ENCODE measurements at regions not wholly inside any gene's neighbourhood (a gene's known extent, or its start where the extent isn't known, plus 50 kb on each side); places are given as distances from the start of the nearest gene placed in this dataset.

GRCh38 chr19:29372921-29373797 lies 152.6 kb upstream of the VSTM2B start:
- DNase-seq = no peak

GRCh38 chr19:29375429-29376119 lies 150.2 kb upstream of the VSTM2B start:
- no peak for DNase-seq

GRCh38 chr19:29376855-29377354 lies 148.9 kb upstream of the VSTM2B start:
- DNase-seq = no peak

- DNase-seq = no peak
These were observed 147.7 kb upstream of the VSTM2B start for GRCh38 chr19:29378126-29378525.

GRCh38 chr19:29378543-29379080 lies 147.2 kb upstream of the VSTM2B start:
- DNase-seq = no peak

GRCh38 chr19:29379257-29380021 lies 146.4 kb upstream of the VSTM2B start:
- DNase-seq = no peak

- no peak for DNase-seq
These were observed 145.2 kb upstream of the VSTM2B start for GRCh38 chr19:29380581-29380980.

GRCh38 chr19:29381353-29382203 lies 144.2 kb upstream of the VSTM2B start:
- no peak for DNase-seq

GRCh38 chr19:29383696-29384095 lies 142.1 kb upstream of the VSTM2B start:
- no peak for DNase-seq

- no peak for DNase-seq
These were observed 141.1 kb upstream of the VSTM2B start for GRCh38 chr19:29384656-29385055.

- DNase-seq = no peak
These were observed 140.5 kb upstream of the VSTM2B start for GRCh38 chr19:29385191-29385795.

GRCh38 chr19:29386970-29387369 lies 138.8 kb upstream of the VSTM2B start:
- DNase-seq = no peak

- DNase-seq = no peak
These were observed 138.2 kb upstream of the VSTM2B start for GRCh38 chr19:29387586-29387985.

- no peak for DNase-seq
These were observed 136.3 kb upstream of the VSTM2B start for GRCh38 chr19:29389495-29389894.

GRCh38 chr19:29390742-29391141 lies 135.1 kb upstream of the VSTM2B start:
- DNase-seq = no peak

GRCh38 chr19:29393915-29394460 lies 131.8 kb upstream of the VSTM2B start:
- DNase-seq = no peak

GRCh38 chr19:29395111-29395733 lies 130.6 kb upstream of the VSTM2B start:
- no peak for DNase-seq

GRCh38 chr19:29395734-29396414 lies 129.9 kb upstream of the VSTM2B start:
- DNase-seq = no peak

GRCh38 chr19:29396925-29397324 lies 128.9 kb upstream of the VSTM2B start:
- no peak for DNase-seq

GRCh38 chr19:29397748-29398147 lies 128.0 kb upstream of the VSTM2B start:
- DNase-seq = no peak

Measured in right kidney (tissue), 1 donor.